Epidermal melanocyte (primary cell): ENCODE measurements at regions not wholly inside any gene's neighbourhood (a gene's known extent, or its start where the extent isn't known, plus 50 kb on each side); places are given as distances from the start of the nearest gene placed in this dataset.
A peak's percentile ranks its signal among the peaks of the same experiment; 100 is the strongest.
"Not testable (repeated sequence)": the region's sequence is repeated elsewhere in the genome, so short reads cannot be mapped to it uniquely, and the experiment has no call there.

Experiments
- DNase-seq: peaks from one replicate; pipeline ENCODE4 v3.0.0; 2011; ENCODE audit warnings: low spot score; ENCODE audit not compliant: insufficient read length

- no peak for DNase-seq
These were observed 272.8 kb downstream of the RND3 start for GRCh38 chr2:150214626-150215025.

GRCh38 chr2:150212722-150213171, 274.7 kb downstream of the RND3 start:
- DNase-seq = peak; percentile 38

DNA sequence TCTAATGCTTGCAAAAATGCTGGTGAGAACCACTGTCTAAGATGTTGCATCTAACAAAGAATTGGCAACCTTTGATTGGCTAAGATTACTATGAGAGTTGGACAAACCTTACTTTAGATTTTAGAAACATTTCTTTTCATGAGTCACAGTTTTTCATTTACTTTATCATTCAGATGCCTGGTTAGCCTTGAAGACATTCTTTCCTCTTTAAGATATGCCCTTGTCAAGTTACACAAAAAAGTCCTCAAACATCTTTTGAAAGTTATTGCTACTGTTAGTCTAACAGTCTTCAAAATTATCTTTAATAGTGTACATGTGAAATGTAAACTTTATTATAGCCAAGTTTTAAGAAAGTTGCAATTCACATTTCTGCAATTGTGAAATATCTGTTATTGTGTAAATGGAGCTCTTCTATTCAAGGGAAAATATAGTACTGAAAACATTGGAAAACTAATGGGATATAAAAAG, 276.3 kb downstream of the RND3 start:
- no peak for DNase-seq

DNA sequence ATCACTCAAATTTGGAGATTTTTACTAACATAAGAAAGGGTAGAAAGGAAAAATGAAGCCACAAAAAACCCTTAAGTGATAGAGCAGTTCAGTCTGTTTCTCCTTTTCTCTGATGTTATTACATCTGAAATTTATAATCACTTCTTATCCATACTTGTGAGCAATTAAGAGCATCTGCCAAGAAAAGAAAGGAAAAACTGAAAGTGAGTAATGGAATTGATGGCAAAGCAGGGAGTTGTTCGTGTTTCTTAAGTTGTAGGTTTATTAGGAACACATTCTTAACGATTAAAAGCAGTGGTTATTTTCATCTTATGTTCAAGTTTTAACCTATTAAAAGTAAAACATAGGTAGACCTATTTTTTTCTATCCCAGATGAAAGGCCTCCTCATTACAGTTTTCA, 277.7 kb downstream of the RND3 start:
- DNase-seq = no peak

- no peak for DNase-seq
These were observed 278.8 kb downstream of the RND3 start for GRCh38 chr2:150208689-150209088.

DNA sequence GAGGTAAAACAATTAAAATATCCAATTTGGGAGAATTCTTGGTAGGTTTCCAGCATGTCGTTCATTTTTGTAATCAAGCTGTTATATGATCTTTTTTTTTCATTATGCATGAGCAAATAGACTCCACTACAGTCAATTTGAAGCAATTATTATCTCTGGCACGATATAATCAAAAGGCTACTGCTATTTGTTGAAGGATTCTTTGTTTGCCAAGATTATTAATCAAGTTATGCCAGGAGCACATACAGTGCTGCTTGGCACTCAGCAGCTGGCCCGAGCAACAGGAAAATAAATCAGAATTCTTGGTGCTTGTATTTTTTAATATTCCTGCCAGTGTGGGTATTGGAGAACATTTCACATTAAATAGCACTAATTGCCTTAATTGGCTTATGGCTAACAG, 279.5 kb downstream of the RND3 start:
- no peak for DNase-seq

DNA sequence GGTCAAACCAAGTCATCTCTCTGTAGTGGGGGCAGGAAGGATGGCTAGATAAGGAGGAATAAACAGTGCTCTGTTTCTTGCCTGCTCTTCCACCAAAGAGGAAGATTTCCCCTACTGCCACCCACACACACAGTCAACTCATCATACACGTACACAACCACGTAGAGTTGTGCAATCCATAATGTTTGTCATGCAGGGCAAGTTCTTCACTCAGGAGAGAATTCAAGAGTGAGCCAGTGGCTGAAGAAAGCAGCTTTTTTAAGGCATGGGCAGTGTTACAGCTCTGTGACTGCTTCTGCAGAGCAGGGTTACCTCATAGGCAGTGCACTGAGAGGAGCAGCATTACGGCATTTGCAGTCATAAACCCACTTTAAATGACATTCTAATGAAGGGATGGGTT, 283.0 kb downstream of the RND3 start:
- DNase-seq = no peak

- not testable (repeated sequence) for DNase-seq
These were observed 292.7 kb downstream of the RND3 start for GRCh38 chr2:150194816-150195215.

DNA sequence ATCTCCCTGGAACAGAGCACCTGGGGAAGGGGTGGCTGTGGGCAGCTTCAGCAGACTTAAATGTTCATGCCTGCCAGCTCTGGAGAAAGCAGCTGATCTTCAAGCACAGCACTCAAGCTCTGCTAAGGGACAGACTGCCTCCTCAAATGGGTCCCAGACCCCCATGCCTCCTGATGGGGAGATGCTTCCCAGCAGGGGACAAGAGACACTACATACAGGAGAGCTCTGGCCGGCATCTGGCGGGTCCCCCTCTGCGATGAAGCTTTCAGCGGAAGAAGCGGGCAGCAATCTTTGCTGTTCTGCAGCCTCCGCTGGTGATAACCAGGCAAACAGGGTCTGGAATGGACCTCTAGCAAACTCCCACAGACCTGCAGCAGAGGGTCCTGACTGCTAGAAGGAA, 294.8 kb downstream of the RND3 start:
- no peak for DNase-seq

DNA sequence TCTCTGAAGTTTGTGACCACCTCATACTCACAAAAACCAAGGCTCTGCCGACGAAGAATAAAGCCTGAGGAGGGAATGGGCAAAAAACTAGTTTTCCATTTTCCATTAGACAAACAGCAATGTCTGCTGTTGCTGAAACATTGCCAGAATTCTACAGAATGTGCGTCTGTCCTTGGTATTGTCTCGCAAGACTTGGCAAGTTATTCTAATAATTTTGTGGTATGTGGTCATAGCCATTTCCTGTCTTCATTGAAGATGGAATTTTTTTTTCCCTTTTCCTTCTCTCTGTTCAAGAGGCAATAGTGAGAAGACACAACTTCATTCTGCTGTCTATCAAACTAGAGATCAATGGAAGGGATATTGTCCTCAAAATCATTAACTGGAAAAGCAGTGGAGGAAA, 296.1 kb downstream of the RND3 start:
- DNase-seq = no peak

DNA sequence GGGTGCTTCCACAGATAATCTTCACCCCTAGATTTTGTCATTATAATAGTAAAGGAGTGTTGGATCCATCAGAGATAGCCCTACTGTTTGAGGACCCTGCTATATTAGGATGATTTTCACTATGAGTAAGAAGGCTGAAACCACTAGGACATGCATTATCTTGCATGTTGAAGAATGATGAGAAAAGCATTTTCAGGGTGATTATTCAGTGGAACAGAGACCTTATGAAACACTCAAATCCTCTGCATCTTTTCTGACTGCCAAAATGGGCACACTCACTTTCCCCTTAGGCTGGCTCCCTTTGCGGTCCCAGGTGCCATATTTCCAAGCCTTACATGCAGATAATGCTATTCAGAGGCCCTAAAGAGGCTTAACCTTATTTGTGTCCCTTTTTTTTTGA, 296.9 kb downstream of the RND3 start:
- no peak for DNase-seq

DNA sequence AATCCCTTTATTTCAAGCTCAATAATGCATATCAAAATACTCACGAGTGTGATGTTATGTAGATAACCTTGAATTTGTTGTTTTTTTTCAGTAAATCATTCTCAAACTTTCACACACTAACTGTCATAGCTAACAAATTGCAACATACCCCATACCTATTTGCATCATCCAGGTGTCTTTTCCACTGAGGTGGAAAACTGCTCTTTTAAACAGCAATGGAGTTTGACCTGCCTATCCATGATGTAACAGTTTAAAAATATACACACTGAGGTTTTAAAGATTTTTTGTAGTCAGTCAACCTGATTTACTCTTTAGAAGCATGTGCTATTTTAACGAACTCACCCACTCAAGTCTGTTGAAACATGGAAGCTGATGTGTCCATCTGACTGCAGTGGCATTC, 298.7 kb downstream of the RND3 start:
- DNase-seq = no peak

- DNase-seq = no peak
These were observed 299.3 kb downstream of the RND3 start for GRCh38 chr2:150188177-150188576.

- DNase-seq = no peak
These were observed 304.8 kb downstream of the RND3 start for GRCh38 chr2:150182566-150183235.

- no peak for DNase-seq
These were observed 308.9 kb downstream of the RND3 start for GRCh38 chr2:150178591-150178990.

DNA sequence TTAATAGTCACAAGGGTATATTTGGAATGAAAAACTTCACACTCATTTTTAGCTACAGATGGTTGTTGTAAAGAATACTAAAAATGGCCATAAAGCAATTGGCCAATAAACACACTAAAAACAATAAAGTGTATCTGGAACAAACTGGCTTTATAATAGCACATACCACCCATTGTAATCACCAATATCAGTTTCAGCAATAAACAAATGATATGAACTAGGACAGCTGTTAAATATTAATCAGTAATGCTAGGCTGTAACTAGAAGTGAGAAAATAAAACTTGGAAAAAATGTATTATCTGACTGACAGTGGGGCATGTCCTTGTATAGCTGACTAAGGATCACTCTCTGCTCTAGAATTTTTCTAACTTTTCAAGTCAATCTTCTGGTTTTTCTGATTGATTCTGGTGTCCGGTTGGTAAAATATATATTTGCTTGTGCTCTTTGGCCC, 312.5 kb downstream of the RND3 start:
- DNase-seq = no peak

DNA sequence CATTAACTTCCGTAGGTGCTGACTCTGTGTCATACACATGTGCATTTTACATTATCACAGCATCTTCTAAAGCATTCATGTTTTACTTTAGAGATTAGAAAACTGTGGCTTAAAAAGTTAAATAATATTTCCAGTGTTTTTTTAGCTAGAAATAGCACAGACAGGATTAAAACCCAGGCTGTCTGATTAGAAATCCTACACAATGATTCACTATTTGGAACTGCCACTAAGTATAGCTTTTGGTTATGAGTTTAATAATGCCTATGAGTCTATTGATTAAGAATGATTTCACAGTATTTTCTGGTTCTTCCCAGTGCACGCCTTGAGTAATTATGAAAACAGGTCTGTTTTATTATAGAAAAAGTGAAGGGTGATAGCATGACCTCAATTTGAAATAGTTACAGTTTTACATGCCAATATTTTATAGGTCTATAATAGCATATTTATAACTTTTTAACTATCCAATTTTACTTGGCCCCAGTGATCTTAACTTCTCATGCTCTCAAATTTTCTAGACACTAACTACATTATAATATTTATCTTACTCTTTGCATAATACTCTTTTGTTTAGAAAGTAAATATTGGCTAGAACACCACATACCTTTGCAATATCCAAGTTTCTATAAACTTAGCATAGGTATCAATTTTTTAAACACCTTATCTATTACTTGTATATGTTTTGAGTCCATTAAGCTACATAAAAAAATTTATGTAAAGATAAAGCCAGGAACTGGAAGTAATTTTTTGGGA, 313.2 kb downstream of the RND3 start:
- DNase-seq = no peak

- no peak for DNase-seq
These were observed 316.4 kb downstream of the RND3 start for GRCh38 chr2:150171065-150171548.

- DNase-seq = no peak
These were observed 318.2 kb downstream of the RND3 start for GRCh38 chr2:150169237-150169629.

DNA sequence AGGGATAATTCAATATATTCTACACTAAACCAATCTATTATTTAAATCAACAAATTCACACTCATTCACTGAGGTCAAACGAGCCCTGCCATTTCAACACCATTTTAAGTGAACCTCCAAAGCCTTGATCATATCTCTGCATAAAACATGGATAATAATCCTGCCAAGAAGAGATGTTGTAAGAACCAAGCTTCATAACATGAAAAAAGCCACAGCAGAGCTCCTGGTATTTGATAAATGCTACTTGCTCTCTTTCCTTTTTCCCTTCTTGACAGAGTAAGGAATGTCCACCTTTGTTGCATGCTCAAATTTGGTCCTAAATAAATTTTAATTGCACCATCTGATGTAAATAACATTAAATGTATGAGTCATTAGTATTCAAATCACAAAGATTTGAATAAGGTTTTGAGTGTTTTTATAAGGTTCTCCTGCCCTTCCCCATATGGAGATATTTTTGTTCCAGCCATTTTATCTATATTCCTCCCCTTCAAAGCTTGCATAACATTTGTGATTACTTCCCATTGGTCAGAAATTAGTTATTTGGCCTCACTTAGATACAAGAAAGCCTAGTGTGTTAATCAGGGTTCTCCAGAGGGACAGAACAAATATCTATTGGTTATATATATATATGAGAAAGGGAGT, 318.8 kb downstream of the RND3 start:
- DNase-seq = no peak

GRCh38 chr2:150167711-150168110, 319.8 kb downstream of the RND3 start:
- DNase-seq = no peak
